GM19351 (cell line): ENCODE measurements at regions not wholly inside any gene's neighbourhood (a gene's known extent, or its start where the extent isn't known, plus 50 kb on each side); places are given as distances from the start of the nearest gene placed in this dataset.
A peak's percentile ranks its signal among the peaks of the same experiment; 100 is the strongest.
"Not testable (repeated sequence)": the region's sequence is repeated elsewhere in the genome, so short reads cannot be mapped to it uniquely, and the experiment has no call there.

Source experiments
- ATAC-seq: cut with Tn5 transposase; IDR thresholded peaks from one replicate; pipeline ENCODE4 v1.9.1; 2021; ENCODE audit warnings: mild to moderate bottlenecking, moderate library complexity; ENCODE audit not compliant: unreplicated experiment

- ATAC-seq, result no peak
Observed at GRCh38 chr7:138169441-138169851, 93.2 kb downstream of the AKR1D1 start.

GRCh38 chr7:138170298-138170697 is 94.0 kb downstream of the AKR1D1 start:
- ATAC-seq, result no peak

GRCh38 chr7:138170959-138171703 is 94.9 kb downstream of the AKR1D1 start:
- ATAC-seq, result peak; percentile 94

- ATAC-seq, result no peak
Observed at GRCh38 chr7:138173548-138173947, 97.3 kb downstream of the AKR1D1 start.

GRCh38 chr7:138176060-138176459 is 99.8 kb downstream of the AKR1D1 start:
- ATAC-seq, result no peak

- ATAC-seq, result no peak
Observed at GRCh38 chr7:138184191-138184590, 107.9 kb downstream of the AKR1D1 start.

GRCh38 chr7:138185132-138185908 is 109.1 kb downstream of the AKR1D1 start:
- ATAC-seq, result no peak

- ATAC-seq, result no peak
Observed at GRCh38 chr7:138186951-138187351, 110.7 kb downstream of the AKR1D1 start.

- ATAC-seq, result no peak
Observed at GRCh38 chr7:138188290-138188858, 112.1 kb downstream of the AKR1D1 start.

- ATAC-seq, result no peak
Observed at GRCh38 chr7:138194567-138194966, 118.3 kb downstream of the AKR1D1 start.

- no peak for ATAC-seq
Observed at GRCh38 chr7:138195151-138195571, 118.9 kb downstream of the AKR1D1 start.

- not testable (repeated sequence) for ATAC-seq
Observed at GRCh38 chr7:138196503-138196946, 120.3 kb downstream of the AKR1D1 start.

GRCh38 chr7:138196971-138197896 is 121.0 kb downstream of the AKR1D1 start:
- ATAC-seq, result no peak

GRCh38 chr7:138204285-138204981 is 128.2 kb downstream of the AKR1D1 start:
- ATAC-seq, result no peak

- ATAC-seq, result no peak
Observed at GRCh38 chr7:138204982-138205298, 128.7 kb downstream of the AKR1D1 start.

GRCh38 chr7:138205614-138206150 is 129.4 kb downstream of the AKR1D1 start:
- ATAC-seq, result no peak

- ATAC-seq, result no peak
Observed at GRCh38 chr7:138207555-138207971, 131.3 kb downstream of the AKR1D1 start.

- ATAC-seq, result no peak
Observed at GRCh38 chr7:138208142-138208570, 131.9 kb downstream of the AKR1D1 start.

GRCh38 chr7:138208864-138209263 is 132.6 kb downstream of the AKR1D1 start:
- no peak for ATAC-seq

GRCh38 chr7:138212314-138212713 is 136.1 kb downstream of the AKR1D1 start:
- ATAC-seq, result no peak
